GM12878 (cell line): ENCODE measurements at regions not wholly inside any gene's neighbourhood (a gene's known extent, or its start where the extent isn't known, plus 50 kb on each side); places are given as distances from the start of the nearest gene placed in this dataset.

ENCODE experiments used
- ATAC-seq: fragments of 200-7000 bp; cut with Tn5 transposase; 3 replicates; pipeline ENCODE4 v1.9.1; 2020; ENCODE audit warnings: mild to moderate bottlenecking, moderate library complexity
- BruUV-seq: library from RNA; stranded (reverse); fragments of 400-500 nt; replicated peaks from 2 replicates; lab custom pipeline; 2021; lab: Mats Ljungman, UMichigan
- CTCF ChIA-PET: fragments of 300-600 bp; sonication (Branson Sonifier 250); formaldehyde crosslinking; extraction: SDS; loops from one replicate; lab custom pipeline; 2021; ENCODE audit warnings: inconsistent platforms; lab: Yijun Ruan, JAX
- POLR2A ChIA-PET: fragments of 350-600 bp; formaldehyde crosslinking; extraction: SDS; loops from one replicate; lab custom pipeline; 2021; ENCODE audit warnings: inconsistent platforms; lab: Charles Lee
- RAD21 ChIA-PET: fragments of 300-600 bp; sonication (Branson Sonifier 250); formaldehyde crosslinking; loops from one replicate; lab custom pipeline; 2023; ENCODE audit warnings: antibody characterized with exemption; ENCODE audit not compliant: unreplicated experiment; lab: Charles Lee
- SMC1A ChIA-PET: fragments of 300-600 bp; sonication (Branson Sonifier 250); formaldehyde crosslinking; loops from one replicate; lab custom pipeline; 2023; ENCODE audit not compliant: unreplicated experiment, uncharacterized antibody; lab: Charles Lee
- DNase-seq: peaks from one replicate; pipeline ENCODE4 v3.0.0-alpha.2; 2011; ENCODE audit warnings: low read depth, low spot score
- FAIRE-seq: peaks from 3 replicates; lab custom pipeline; 2011; peaks lifted over from hg19 to GRCh38; lab: Jason Lieb, UNC
- H2AFZ ChIP-seq: 2 replicates; pipeline ENCODE4 v1.6.0; 2011; ENCODE audit warnings: low read depth, low read length, control low read depth; ENCODE audit not compliant: control insufficient read depth
- H3K27ac ChIP-seq: 2 replicates; pipeline ENCODE4 v1.5.1; 2011; ENCODE audit warnings: control low read depth; ENCODE audit not compliant: control insufficient read depth, insufficient read depth
- H3K27me3 ChIP-seq, 2 experiments: replicated peaks in 1 of 2; 2 replicates each; pipeline versions ENCODE4 v1.6.0 to v1.6.1; 2011; ENCODE audit warnings: low read length in 1 of 2; ENCODE audit not compliant: control insufficient read depth in 2 of 2, insufficient read depth in 2 of 2
- H3K36me3 ChIP-seq, 2 experiments: 2 replicates each; pipeline ENCODE4 v1.5.1; 2011; ENCODE audit warnings: low read length in 1 of 2; ENCODE audit not compliant: control insufficient read depth in 2 of 2, insufficient read depth in 2 of 2
- H3K4me1 ChIP-seq: 2 replicates; pipeline ENCODE4 v1.6.1; 2011; ENCODE audit warnings: mild to moderate bottlenecking, low read length, moderate library complexity, mixed read lengths; ENCODE audit not compliant: control insufficient read depth, insufficient read depth
- H3K4me2 ChIP-seq: 2 replicates; pipeline ENCODE4 v1.6.0; 2011; ENCODE audit warnings: control low read depth; ENCODE audit not compliant: control insufficient read depth, insufficient read depth
- H3K4me3 ChIP-seq: fragments of 200-600 bp; sonication (generic); 2 replicates; pipeline ENCODE4 v1.5.1; 2016
- H3K79me2 ChIP-seq: 2 replicates; pipeline ENCODE4 v1.6.0; 2011; ENCODE audit warnings: low read length; ENCODE audit not compliant: control insufficient read depth, insufficient read depth
- H3K9ac ChIP-seq: 2 replicates; pipeline ENCODE4 v1.8.0; 2011; ENCODE audit warnings: low read length, control low read depth, mixed read lengths; ENCODE audit not compliant: control insufficient read depth, insufficient read depth
- H3K9me3 ChIP-seq: replicated peaks from 3 replicates; pipeline ENCODE4 v1.5.1; 2011; ENCODE audit warnings: mild to moderate bottlenecking, low read length; ENCODE audit not compliant: control insufficient read depth, insufficient read depth
- H4K20me1 ChIP-seq: 2 replicates; pipeline ENCODE4 v1.6.0; 2011; ENCODE audit not compliant: control insufficient read depth, insufficient read depth
- ATF7 ChIP-seq: fragments of 450-650 bp; IDR thresholded peaks from 2 replicates; pipeline ENCODE4 v1.6.1; 2016; ENCODE audit warnings: low read depth, mild to moderate bottlenecking
- BCL11A ChIP-seq: IDR thresholded peaks from 2 replicates; pipeline ENCODE4 v1.6.1; 2011; ENCODE audit warnings: low read depth, low read length
- CTCF ChIP-seq, 3 experiments: IDR thresholded peaks in 2 of 3; conservative IDR thresholded peaks in 1 of 3; 2 replicates each; pipeline ENCODE4 v1.5.1; 2011; ENCODE audit warnings: low read depth in 3 of 3, low read length in 3 of 3, mild to moderate bottlenecking in 3 of 3, control low read depth in 2 of 3, moderate library complexity in 2 of 3, inconsistent platforms in 1 of 3, mixed read lengths in 1 of 3; ENCODE audit not compliant: control insufficient read depth in 2 of 3, insufficient read depth in 1 of 3; ENCODE audit errors: extremely low read depth in 1 of 3
- EGR1 ChIP-seq, 2 experiments: IDR thresholded peaks; 1 replicate in 1 of 2; 2 replicates in 1 of 2; pipeline ENCODE4 v1.6.1; 2011 to 2012; ENCODE audit warnings: low read depth in 2 of 2, low read length in 2 of 2, borderline replicate concordance in 1 of 2, mild to moderate bottlenecking in 1 of 2, moderate library complexity in 1 of 2
- EP300 ChIP-seq, 2 experiments: fragments of 150-350 bp in 1 of 2; IDR thresholded peaks; 2 replicates each; pipeline ENCODE4 v1.6.1; 2011 to 2012; ENCODE audit warnings: low read depth in 2 of 2, low read length in 2 of 2, borderline replicate concordance in 1 of 2, improper control_type of control experiment in 1 of 2, inconsistent platforms in 1 of 2; ENCODE audit not compliant: control insufficient read depth in 1 of 2
- FOS ChIP-seq: IDR thresholded peaks from 3 replicates; pipeline ENCODE4 v1.6.1; 2011; ENCODE audit warnings: borderline replicate concordance; ENCODE audit not compliant: insufficient read length; ENCODE audit errors: extremely low read depth
- KDM1A ChIP-seq: fragments of 200-600 bp; sonication (generic); IDR thresholded peaks from 2 replicates; pipeline ENCODE4 v1.6.1; 2016; ENCODE audit warnings: borderline replicate concordance
- RCOR1 ChIP-seq: conservative IDR thresholded peaks from 2 replicates; pipeline ENCODE4 v1.6.1; 2012; ENCODE audit warnings: low read depth, low read length, improper control_type of control experiment
- SMAD1 ChIP-seq: fragments of 450-650 bp; IDR thresholded peaks from 2 replicates; pipeline ENCODE4 v1.6.1; 2018; ENCODE audit warnings: mild to moderate bottlenecking, low read depth; ENCODE audit not compliant: partially characterized antibody
- SMARCA5 ChIP-seq: fragments of 450-650 bp; IDR thresholded peaks from 2 replicates; pipeline ENCODE4 v1.6.1; 2017; ENCODE audit warnings: mild to moderate bottlenecking
- SPI1 ChIP-seq: IDR thresholded peaks from 2 replicates; pipeline ENCODE4 v1.6.1; 2011; ENCODE audit warnings: low read depth, mild to moderate bottlenecking, low read length, moderate library complexity, borderline replicate concordance; ENCODE audit not compliant: insufficient read depth
- STAT1 ChIP-seq: fragments of 450-650 bp; conservative IDR thresholded peaks from 2 replicates; pipeline ENCODE4 v1.6.1; 2014; ENCODE audit warnings: antibody characterized with exemption, mild to moderate bottlenecking
- TCF3 ChIP-seq: IDR thresholded peaks from 2 replicates; pipeline ENCODE4 v1.6.1; 2012; ENCODE audit warnings: low read depth, mild to moderate bottlenecking, low read length, borderline replicate concordance; ENCODE audit not compliant: insufficient read depth
- ZBTB11 ChIP-seq: fragments of 450-650 bp; formaldehyde crosslinking; IDR thresholded peaks from 2 replicates; pipeline ENCODE4 v1.5.0; 2022; ENCODE audit warnings: mild to moderate bottlenecking, missing genetic modification characterization
- WGBS: methylation state at CpG from one replicate; pipeline ENCODE4 v1.1.6; 2016; ENCODE audit warnings: low lambda C conversion rate; ENCODE audit not compliant: insufficient replicate concordance, insufficient coverage; ENCODE audit errors: missing lambda C conversion rate; 5-methylcytosine and 5-hydroxymethylcytosine counted together
- in situ Hi-C: fragments of 300-500 bp; cut with MboI; formaldehyde crosslinking; loops from 9 replicates; pipeline ENCODE4 v1.14.3; 2018; ENCODE audit warnings: mixed read lengths
- intact Hi-C: fragments of 100-400 bp; cut with micrococcal nuclease; formaldehyde crosslinking; loops from one replicate; pipeline ENCODE4 v1.14.2; 2022; ENCODE audit not compliant: unreplicated experiment

- Histone ChIP-seq H3K4me2 (no peak overlapping the region), H3K4me3 (no peak overlapping the region), H2AFZ (no peak overlapping the region), H3K4me1 (no peaks in the 10 kb centered on the region), H3K79me2 (no peaks in the 10 kb centered on the region), H4K20me1 (no peaks in the 10 kb centered on the region), H3K27ac (no peak overlapping the region), H3K27me3 (no peaks in the 10 kb centered on the region), H3K9ac (no peak overlapping the region), H3K9me3 (no peaks in the 10 kb centered on the region), H3K36me3 (no peaks in the 10 kb centered on the region)
- BruUV-seq = no TSS peak
- ATAC-seq (no peak), FAIRE-seq (no peak), DNase-seq (no peak)
- ChIA-PET POLR2A (no interaction called here), RAD21 (no interaction called here), CTCF (no interaction called here), SMC1A (no interaction called here)
- intact Hi-C loops (no loop called here), in situ Hi-C loops (no loop called here)
- no peak for TF ChIP-seq KDM1A
- TF ChIP-seq STAT1 = no peak
- TF ChIP-seq SMARCA5 = no peak
- TF ChIP-seq BCL11A = no peak
- TF ChIP-seq FOS = no peak
- WGBS = 33% methylated on average over 2 of the region's 2 CpGs
Observed at GRCh38 chr4:176856421-176856820, 63.7 kb upstream of the VEGFC start.

GRCh38 chr4:176858839-176859238 is 66.1 kb upstream of the VEGFC start:
- Histone ChIP-seq H2AFZ (no peak overlapping the region), H3K4me3 (no peak overlapping the region), H3K27ac (no peak overlapping the region), H3K4me1 (no peaks in the 10 kb centered on the region), H3K79me2 (no peaks in the 10 kb centered on the region), H3K9me3 (no peaks in the 10 kb centered on the region), H4K20me1 (no peaks in the 10 kb centered on the region), H3K4me2 (no peak overlapping the region), H3K9ac (no peak overlapping the region), H3K27me3 (no peaks in the 10 kb centered on the region), H3K36me3 (no peaks in the 10 kb centered on the region)
- RAD21 ChIA-PET = no interaction called here
- FAIRE-seq = no peak
- BruUV-seq = no TSS peak
- DNase-seq = no peak
- ATAC-seq = no peak
- intact Hi-C loops (no loop called here), in situ Hi-C loops (no loop called here)
- POLR2A ChIA-PET = no interaction called here
- SMC1A ChIA-PET = no interaction called here
- CTCF ChIA-PET = no interaction called here
- TF ChIP-seq EGR1 (IDR thresholded peaks at IDR 0.05; ENCODE audit: borderline replicate concordance in 1 of 2, low read depth in 2 of 2, low read length in 2 of 2) = no peak
- no peak for TF ChIP-seq ZBTB11 (CRISPR knock-in tag)
- TF ChIP-seq EP300 (IDR thresholded peaks at IDR 0.05; ENCODE audit: borderline replicate concordance in 1 of 2, control insufficient read depth in 1 of 2, low read depth in 2 of 2, low read length in 2 of 2) = no peak
- no peak for TF ChIP-seq TCF3
- no peak for TF ChIP-seq ATF7
- no peak for TF ChIP-seq RCOR1
- TF ChIP-seq CTCF (IDR thresholded peaks at IDR 0.05 in 2 of 3, conservative IDR thresholded peaks at IDR 0.05 in 1 of 3; ENCODE audit: control insufficient read depth in 2 of 3, extremely low read depth in 1 of 3, insufficient read depth in 1 of 3, low read depth in 3 of 3, low read length in 3 of 3) = no peak
- no peak for TF ChIP-seq SMAD1
- TF ChIP-seq SPI1 = no peak
